ENCODE measurements at regions not wholly inside any gene's neighbourhood (a gene's known extent, or its start where the extent isn't known, plus 50 kb on each side); places are given as distances from the start of the nearest gene placed in this dataset.
"Not testable (repeated sequence)": the region's sequence is repeated elsewhere in the genome, so short reads cannot be mapped to it uniquely, and the experiment has no call there.

DNA sequence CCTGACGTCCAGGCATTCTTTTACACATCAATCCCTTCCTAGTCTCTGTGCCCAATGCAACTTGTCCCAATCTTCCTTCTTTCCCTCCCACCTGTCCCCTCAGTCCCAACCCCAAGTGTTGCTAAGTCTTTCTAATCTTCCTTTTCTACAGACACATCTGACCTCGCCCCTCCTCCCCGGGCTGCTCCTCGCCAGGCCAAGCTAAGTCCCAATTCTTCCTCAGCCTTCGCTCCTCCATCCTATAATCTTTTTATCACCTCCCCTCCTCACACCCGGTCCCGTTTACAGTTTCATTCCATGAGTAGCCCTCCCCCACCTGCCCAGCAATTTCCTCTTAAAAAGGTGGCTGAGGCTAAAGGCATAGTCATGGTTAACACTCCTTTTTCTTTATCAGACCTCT is 413.3 kb upstream of the ST8SIA4 start:
- DNase-seq = not testable (repeated sequence)

DNA sequence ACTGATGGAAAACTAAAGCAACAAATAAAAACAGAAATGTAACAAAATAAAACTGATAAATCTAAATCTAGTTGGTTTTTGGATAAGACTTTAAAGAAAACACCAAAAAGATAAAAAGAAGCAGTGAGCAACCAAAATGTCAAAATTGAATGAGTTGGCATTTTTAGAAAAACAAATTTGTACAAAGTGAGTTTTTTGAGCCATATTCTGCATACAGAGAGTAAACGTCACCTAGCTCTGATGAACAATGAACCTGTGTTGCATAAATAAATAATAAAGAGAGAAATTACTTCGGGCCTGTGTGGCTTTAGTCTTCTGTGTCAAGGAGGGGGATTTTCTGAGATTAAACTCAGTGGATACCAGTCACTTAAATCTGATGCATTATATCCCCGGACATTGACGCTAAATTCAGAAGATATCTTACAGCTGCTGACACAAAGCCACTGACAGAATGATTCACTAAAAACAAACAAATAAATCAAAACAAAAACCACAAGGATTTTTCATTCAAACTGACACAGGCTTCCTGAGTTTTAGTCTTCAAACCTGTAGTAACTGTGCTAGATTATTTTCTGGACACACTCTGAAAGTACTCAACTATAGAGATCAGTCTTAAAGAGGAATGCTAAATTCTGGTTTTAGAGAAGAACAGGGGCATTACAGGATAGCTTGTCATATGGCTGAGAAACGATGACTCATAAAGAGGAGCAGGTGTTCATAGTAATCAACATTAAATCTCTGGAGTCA is 403.5 kb upstream of the ST8SIA4 start:
- no peak for DNase-seq

DNA sequence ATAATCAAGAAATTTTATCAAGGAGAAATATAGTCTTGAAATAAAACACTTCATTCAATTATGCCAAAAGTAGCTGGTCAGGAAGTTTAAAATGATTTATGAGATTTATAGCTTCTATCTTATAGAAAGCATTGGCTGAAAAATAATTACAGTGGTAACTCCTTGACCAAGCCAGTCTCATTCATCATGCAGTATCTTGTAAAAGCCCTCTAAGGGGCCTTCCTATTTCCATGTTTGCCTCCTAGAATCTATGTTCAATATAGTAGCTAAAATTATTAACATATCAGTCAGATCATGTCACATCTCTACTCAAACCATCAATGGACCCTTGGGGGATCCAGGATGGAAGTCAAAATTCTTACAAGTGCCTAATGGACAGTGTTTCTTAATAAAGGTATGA is 393.4 kb upstream of the ST8SIA4 start:
- no peak for DNase-seq

DNA sequence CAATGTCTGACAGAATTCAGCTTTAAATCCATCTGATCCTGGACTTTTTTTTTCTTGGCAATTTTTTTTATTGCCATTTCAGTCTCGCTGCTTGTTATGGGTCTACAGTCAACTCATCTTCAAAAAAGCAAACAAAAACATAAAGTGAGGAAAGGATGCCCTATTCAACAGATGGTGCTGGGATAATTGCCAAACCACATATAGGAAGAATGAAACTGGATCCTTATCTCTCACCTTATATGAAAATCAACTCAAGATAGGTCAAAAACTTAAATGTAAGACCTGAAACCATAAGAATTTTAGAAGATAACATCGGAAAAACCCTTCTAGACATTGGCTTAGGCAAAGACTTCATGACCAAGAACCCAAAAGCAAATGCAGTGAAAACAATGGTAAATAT is 389.1 kb upstream of the ST8SIA4 start:
- no peak for DNase-seq

- DNase-seq = not testable (repeated sequence)
Measured at GRCh38 chr5:101290761-101291160, 387.7 kb upstream of the ST8SIA4 start.

GRCh38 chr5:101288633-101289032 is 385.6 kb upstream of the ST8SIA4 start:
- no peak for DNase-seq

DNA sequence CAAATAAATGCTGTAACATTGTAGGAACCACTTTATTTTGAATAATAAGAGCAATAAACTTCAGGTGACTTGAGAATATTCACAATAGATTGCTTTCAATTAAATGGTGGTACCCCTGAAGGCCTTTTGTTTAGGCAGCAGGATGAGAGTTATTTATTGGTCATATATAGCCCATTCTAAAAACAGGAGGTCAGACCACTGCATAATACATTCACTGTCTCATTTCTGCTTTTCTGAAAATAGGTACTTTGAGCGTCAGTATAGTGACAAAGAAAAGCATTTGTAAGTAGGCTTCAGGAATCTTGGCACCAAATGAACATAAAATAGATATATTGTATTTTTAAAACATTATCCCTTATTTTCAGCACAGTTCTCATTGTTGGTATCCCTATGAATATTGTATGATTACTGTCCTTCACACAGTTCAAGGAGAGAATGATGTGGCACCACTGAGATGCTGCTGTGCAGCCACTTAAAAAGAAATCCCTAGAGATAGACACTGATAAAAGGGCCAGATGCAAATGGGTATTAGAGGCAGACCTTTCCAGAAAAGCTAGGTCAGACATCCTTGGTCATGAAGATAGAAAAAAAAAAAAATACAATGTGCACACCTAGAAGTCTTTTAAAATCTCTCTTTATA is 381.8 kb upstream of the ST8SIA4 start:
- no peak for DNase-seq

GRCh38 chr5:101283938-101284337 is 380.9 kb upstream of the ST8SIA4 start:
- not testable (repeated sequence) for DNase-seq

GRCh38 chr5:101278917-101279316 is 375.8 kb upstream of the ST8SIA4 start:
- no peak for DNase-seq

DNA sequence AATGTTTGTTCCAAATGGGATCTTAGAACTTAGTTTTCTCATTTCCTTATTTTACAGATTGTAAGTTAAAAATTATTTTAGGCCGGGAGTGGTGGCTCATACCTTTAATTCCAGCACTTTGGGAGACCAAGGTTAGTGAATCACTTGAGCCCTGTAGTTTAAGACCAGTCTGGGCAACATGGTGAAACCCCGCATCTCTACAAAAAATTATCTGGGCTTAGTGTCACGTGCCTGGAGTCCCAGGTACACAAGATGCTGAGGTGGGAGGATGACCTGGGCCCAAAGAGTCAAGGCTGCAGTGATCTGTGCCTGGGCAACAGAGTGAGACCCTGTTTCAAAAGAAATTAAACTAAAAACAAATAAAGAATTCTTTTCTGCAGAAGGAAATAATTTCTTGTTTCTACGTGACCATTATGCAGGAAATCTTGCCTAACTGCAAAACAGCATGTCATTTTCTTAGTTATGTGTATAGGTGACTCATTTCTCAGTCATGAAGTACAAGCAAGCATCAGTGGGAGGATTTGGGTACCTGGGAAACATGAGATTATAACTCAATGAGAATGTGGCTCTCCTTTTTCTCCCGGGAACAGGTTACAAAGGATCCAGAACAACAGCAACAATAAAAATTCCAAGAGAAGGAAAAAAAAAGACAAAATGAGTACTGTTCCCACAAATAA is 375.1 kb upstream of the ST8SIA4 start:
- no peak for DNase-seq

DNA sequence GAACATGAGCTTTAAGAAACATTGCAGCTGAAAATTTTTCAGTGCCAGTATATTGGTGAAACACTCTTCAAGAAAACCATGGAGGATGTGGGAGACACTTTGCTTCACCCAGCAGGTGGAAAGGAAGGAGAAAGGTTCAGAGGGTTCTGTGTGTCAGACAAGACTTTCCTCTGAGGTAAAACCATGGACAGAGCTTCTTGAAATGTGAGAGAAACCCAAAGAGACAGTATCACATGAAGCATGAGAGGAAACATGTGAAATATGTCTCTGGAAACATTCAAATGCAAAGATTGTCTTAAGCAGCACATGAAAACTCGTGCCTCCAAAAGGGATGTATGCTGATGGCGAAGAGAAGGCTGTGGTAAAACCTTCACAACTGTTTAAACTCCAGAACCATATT is 368.9 kb upstream of the ST8SIA4 start:
- no peak for DNase-seq

DNA sequence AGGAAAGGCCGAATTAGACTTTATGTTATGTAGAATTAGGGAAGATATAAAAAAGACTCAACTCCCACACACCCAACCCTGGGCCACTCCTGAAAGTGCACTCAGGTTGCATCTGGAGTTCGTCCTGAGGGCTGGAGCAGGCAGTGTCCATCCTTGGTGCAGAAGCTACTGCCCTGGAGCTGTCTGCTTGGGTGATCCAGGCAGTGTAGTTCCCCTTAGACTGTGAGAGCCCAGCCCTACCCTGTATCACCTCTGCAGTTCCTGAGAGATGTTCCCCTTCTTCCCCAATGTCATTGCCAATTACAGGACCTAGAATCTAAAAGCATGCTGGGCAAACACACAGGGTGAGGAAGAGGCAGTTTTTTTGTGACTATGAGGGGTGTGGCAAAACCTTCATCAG is 368.3 kb upstream of the ST8SIA4 start:
- DNase-seq = no peak

DNA sequence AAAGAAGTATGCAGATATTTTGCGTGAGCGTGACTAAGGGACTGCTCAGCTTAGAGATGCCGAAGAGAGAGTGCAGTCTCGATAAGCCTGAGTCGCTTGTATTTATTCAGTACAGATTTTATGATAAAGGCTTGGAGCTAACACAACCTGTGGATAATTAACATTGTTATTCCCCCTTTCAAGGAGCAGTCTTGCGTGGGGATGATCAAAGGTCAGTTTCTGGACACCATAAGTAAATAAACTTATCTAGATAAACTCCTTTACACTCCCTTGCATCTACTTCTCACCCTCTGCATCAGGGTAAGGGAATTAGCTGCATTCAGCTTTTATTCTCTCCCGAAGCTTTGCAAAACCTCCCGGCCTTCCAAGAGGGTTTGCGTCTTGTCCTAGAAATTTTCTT is 357.8 kb upstream of the ST8SIA4 start:
- DNase-seq = no peak

GRCh38 chr5:101253096-101253495 is 350.0 kb upstream of the ST8SIA4 start:
- DNase-seq = no peak

- DNase-seq = no peak
Measured at GRCh38 chr5:101244621-101245020, 341.5 kb upstream of the ST8SIA4 start.

DNA sequence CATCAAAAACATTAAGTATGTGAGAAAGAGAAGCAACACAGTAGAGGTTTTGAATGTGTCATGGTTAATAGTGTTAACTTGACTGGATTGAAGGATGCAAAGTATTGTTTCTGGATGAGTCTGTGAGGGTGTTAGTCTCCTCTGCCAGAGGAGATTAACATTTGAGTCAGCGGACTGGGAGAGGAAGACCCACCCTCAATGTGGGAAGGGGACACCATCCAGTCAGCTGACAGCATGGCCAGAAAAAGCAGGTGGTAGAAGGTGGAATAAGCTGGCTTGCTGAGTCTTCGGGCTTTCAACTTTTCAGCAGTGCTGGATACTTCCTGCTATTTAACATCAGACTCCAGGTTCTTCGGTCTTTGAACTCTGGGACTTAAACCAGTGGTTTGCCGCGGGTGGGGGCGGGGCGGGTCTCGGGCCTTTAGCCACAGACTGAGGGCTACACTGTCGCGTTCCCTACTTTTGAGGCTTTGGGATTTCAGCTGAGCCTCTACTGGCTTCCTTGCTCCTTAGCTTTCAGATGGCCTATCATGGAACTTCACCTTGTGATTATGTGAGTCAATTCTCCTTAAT is 309.9 kb upstream of the ST8SIA4 start:
- DNase-seq = no peak

- DNase-seq = no peak
Measured at GRCh38 chr5:101206534-101206933, 303.5 kb upstream of the ST8SIA4 start.

GRCh38 chr5:101205065-101205464 is 302.0 kb upstream of the ST8SIA4 start:
- not testable (repeated sequence) for DNase-seq

GRCh38 chr5:101180365-101180764 is 277.3 kb upstream of the ST8SIA4 start:
- DNase-seq = not testable (repeated sequence)

DNA sequence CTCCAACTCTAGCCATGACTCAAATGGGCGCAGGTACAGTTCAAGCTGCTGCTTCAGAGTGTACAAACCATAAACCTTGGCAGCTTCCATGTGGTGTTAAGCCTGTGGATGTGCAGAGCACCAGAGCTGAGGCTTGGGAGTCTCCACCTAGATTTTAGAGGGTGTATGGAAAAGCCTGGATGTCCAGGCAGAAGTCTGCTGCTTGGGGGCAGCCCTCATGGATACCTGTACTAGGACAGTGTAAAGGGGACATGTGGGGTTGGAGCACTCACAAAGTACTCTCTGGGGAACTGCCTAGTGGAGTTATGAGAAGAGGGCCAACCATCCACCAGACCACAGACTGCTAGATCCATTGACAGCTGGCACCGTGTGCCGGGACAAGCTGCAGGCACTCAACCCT is 273.5 kb upstream of the ST8SIA4 start:
- no peak for DNase-seq

GRCh38 chr5:101174981-101175380 is 271.9 kb upstream of the ST8SIA4 start:
- no peak for DNase-seq

GRCh38 chr5:101163088-101163487 is 260.0 kb upstream of the ST8SIA4 start:
- no peak for DNase-seq

- no peak for DNase-seq
Measured at GRCh38 chr5:101160002-101160401, 256.9 kb upstream of the ST8SIA4 start.

DNA sequence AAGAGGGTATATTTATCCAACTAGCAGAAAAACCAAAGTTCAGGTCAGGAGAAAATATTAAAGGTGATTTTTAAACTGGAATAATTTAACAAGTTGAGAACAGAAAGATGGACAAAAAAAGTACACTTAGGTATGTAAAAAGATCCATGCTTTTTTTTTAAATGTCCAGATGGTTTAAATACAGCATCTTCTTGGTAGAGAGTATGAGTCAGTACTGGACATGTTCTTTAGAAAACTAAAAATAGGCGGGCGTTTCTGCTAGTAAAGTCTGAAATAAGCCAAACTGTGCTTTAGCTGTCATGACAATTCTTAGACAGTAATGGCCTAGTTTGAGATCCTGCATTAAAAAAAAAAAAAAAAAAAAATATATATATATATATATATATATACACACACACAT is 255.9 kb upstream of the ST8SIA4 start:
- DNase-seq = no peak

Data from activated CD4-positive, alpha-beta T cell treated with anti-CD3 and anti-CD28 coated beads, Interleukin-2, amount 50 U/mL, for 48 hours (primary cell).